Neural cell (in vitro differentiated cells): ENCODE measurements at regions not wholly inside any gene's neighbourhood (a gene's known extent, or its start where the extent isn't known, plus 50 kb on each side); places are given as distances from the start of the nearest gene placed in this dataset.

Source experiments
- H2AFZ ChIP-seq: fragments of 200-600, 300-800 bp; sonication (generic), shearing (Covaris generic); 2 replicates; pipeline ENCODE4 v1.6.0; 2014; ENCODE audit warnings: low read depth, mild to moderate bottlenecking, antibody characterized with exemption, low read length, moderate library complexity
- H3F3A ChIP-seq: fragments of 200-600 bp; shearing (Covaris generic); 2 replicates; pipeline ENCODE4 v1.6.1; 2016; ENCODE audit warnings: mild to moderate bottlenecking, moderate library complexity, mixed read lengths, antibody characterized with exemption, low read length; ENCODE audit not compliant: insufficient read depth, poor library complexity, severe bottlenecking
- H3K27ac ChIP-seq: fragments of 200-600, 300-800 bp; sonication (generic), shearing (Covaris generic); 2 replicates; pipeline ENCODE4 v1.5.1; 2014; ENCODE audit warnings: mild to moderate bottlenecking, low read length, moderate library complexity
- H3K27me3 ChIP-seq: fragments of 300-800, 200-600 bp; sonication (generic), shearing (Covaris generic); 2 replicates; pipeline ENCODE4 v1.6.0; 2014; ENCODE audit warnings: mild to moderate bottlenecking, low read depth, low read length, moderate library complexity; ENCODE audit not compliant: insufficient read depth
- H3K36me3 ChIP-seq: fragments of 300-800, 200-600 bp; sonication (generic), shearing (Covaris generic); 2 replicates; pipeline ENCODE4 v1.5.1; 2014; ENCODE audit warnings: mild to moderate bottlenecking, antibody characterized with exemption, low read length, moderate library complexity; ENCODE audit not compliant: insufficient read depth
- H3K4me2 ChIP-seq: fragments of 300-800, 200-600 bp; sonication (generic), shearing (Covaris generic); 2 replicates; pipeline ENCODE4 v1.6.0; 2014; ENCODE audit warnings: mild to moderate bottlenecking, low read length
- H3K4me3 ChIP-seq: fragments of 300-800, 200-600 bp; sonication (generic), shearing (Covaris generic); 2 replicates; pipeline ENCODE4 v1.5.1; 2014; ENCODE audit warnings: mild to moderate bottlenecking, low read length, moderate library complexity
- H3K79me2 ChIP-seq: fragments of 200-600 bp; shearing (Covaris generic); replicated peaks from 2 replicates; pipeline ENCODE4 v1.6.0; 2014; ENCODE audit warnings: mild to moderate bottlenecking, low read length, moderate library complexity; ENCODE audit not compliant: insufficient read depth
- H3K9ac ChIP-seq: fragments of 300-800, 200-600 bp; sonication (generic), shearing (Covaris generic); 2 replicates; pipeline ENCODE4 v1.6.1; 2016; ENCODE audit warnings: mild to moderate bottlenecking, low read length, mixed read lengths
- H3K9me2 ChIP-seq: fragments of 200-600 bp; shearing (Covaris generic); 2 replicates; pipeline ENCODE4 v1.6.1; 2016; ENCODE audit warnings: mild to moderate bottlenecking, low read length, mixed read lengths; ENCODE audit not compliant: insufficient read depth
- H3K9me3 ChIP-seq: fragments of 200-600, 300-800 bp; sonication (generic), shearing (Covaris generic); 2 replicates; pipeline ENCODE4 v1.6.1; 2016; ENCODE audit warnings: mild to moderate bottlenecking, mixed run types, low read length, moderate library complexity, mixed read lengths
- H4K20me1 ChIP-seq: fragments of 200-600 bp; shearing (Covaris generic); 2 replicates; pipeline ENCODE4 v1.6.1; 2016; ENCODE audit warnings: mild to moderate bottlenecking, mixed run types; ENCODE audit not compliant: insufficient read depth
- EP300 ChIP-seq: fragments of 450-650 bp; conservative IDR thresholded peaks from 2 replicates; pipeline ENCODE4 v1.6.1; 2014; ENCODE audit warnings: antibody characterized with exemption, mild to moderate bottlenecking, moderate library complexity; ENCODE audit not compliant: poor library complexity, severe bottlenecking
- EZH2 ChIP-seq: fragments of 200-600, 300-800 bp; shearing (Covaris generic), sonication (generic); IDR thresholded peaks from 2 replicates; pipeline ENCODE4 v1.6.1; 2014; ENCODE audit warnings: antibody characterized with exemption, low read length, borderline replicate concordance, mild to moderate bottlenecking; ENCODE audit not compliant: insufficient read depth, poor library complexity, severe bottlenecking
- MXI1 ChIP-seq: fragments of 450-650 bp; conservative IDR thresholded peaks from 2 replicates; pipeline ENCODE4 v1.6.1; 2014; ENCODE audit warnings: antibody characterized with exemption, mild to moderate bottlenecking; ENCODE audit not compliant: poor library complexity, severe bottlenecking
- POLR2AphosphoS5 ChIP-seq: IDR thresholded peaks from 2 replicates; pipeline ENCODE4 v1.6.1; 2012
- RAD21 ChIP-seq: fragments of 450-650 bp; conservative IDR thresholded peaks from 2 replicates; pipeline ENCODE4 v1.6.1; 2014; ENCODE audit warnings: antibody characterized with exemption, mild to moderate bottlenecking, moderate library complexity
- SMC3 ChIP-seq: fragments of 450-650 bp; conservative IDR thresholded peaks from 2 replicates; pipeline ENCODE4 v1.6.1; 2014; ENCODE audit warnings: antibody characterized with exemption, mild to moderate bottlenecking, moderate library complexity; ENCODE audit not compliant: poor library complexity
- TAF1 ChIP-seq: IDR thresholded peaks from 2 replicates; pipeline ENCODE4 v1.6.1; 2012; ENCODE audit warnings: low read depth
- TF ChIP-seq, protein P1 (sequence below): IDR thresholded peaks from 2 replicates; pipeline ENCODE4 v1.6.1; 2012; ENCODE audit warnings: borderline replicate concordance
- TF ChIP-seq, protein P2 (sequence below): fragments of 450-650 bp; IDR thresholded peaks from 2 replicates; pipeline ENCODE4 v1.5.1; 2014; ENCODE audit warnings: antibody characterized with exemption, mild to moderate bottlenecking, moderate library complexity; ENCODE audit not compliant: poor library complexity, severe bottlenecking

DNA sequence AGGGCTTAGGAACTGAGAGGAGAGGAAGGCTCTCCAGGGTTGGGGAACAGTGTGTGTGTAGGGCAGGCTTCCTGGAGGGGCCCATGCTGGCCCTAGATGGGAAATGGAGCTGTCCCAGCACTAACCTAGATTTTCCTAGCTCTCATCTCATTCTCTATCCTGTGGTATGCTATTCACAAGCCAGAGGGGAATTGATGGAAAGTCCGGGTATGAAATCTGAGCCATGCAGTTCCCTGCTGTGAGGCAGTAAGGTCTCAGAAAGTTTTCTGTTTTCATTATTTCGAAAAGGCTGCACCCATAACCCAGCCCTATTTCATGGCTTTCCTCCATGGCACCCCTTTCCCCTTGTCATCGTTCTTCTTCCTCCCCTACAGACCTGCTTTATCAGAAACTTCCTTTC, 220.3 kb downstream of the RPS24 start:
- H3K9ac ChIP-seq, result no peak overlapping the region
- no peak overlapping the region for H3K27ac ChIP-seq
- no peaks in the 10 kb centered on the region for H3K9me2 ChIP-seq
- no peaks in the 10 kb centered on the region for H4K20me1 ChIP-seq
- no peaks in the 10 kb centered on the region for H3K79me2 ChIP-seq
- no peaks in the 10 kb centered on the region for H3K36me3 ChIP-seq
- TF ChIP-seq, protein P1, sequence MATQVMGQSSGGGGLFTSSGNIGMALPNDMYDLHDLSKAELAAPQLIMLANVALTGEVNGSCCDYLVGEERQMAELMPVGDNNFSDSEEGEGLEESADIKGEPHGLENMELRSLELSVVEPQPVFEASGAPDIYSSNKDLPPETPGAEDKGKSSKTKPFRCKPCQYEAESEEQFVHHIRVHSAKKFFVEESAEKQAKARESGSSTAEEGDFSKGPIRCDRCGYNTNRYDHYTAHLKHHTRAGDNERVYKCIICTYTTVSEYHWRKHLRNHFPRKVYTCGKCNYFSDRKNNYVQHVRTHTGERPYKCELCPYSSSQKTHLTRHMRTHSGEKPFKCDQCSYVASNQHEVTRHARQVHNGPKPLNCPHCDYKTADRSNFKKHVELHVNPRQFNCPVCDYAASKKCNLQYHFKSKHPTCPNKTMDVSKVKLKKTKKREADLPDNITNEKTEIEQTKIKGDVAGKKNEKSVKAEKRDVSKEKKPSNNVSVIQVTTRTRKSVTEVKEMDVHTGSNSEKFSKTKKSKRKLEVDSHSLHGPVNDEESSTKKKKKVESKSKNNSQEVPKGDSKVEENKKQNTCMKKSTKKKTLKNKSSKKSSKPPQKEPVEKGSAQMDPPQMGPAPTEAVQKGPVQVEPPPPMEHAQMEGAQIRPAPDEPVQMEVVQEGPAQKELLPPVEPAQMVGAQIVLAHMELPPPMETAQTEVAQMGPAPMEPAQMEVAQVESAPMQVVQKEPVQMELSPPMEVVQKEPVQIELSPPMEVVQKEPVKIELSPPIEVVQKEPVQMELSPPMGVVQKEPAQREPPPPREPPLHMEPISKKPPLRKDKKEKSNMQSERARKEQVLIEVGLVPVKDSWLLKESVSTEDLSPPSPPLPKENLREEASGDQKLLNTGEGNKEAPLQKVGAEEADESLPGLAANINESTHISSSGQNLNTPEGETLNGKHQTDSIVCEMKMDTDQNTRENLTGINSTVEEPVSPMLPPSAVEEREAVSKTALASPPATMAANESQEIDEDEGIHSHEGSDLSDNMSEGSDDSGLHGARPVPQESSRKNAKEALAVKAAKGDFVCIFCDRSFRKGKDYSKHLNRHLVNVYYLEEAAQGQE, result no peak
- TF ChIP-seq RAD21 (no peak), EP300 (no peak), POLR2AphosphoS5 (no peak), MXI1 (no peak), TAF1 (no peak), SMC3 (no peak), EZH2 (no peak)
- TF ChIP-seq, protein P2, sequence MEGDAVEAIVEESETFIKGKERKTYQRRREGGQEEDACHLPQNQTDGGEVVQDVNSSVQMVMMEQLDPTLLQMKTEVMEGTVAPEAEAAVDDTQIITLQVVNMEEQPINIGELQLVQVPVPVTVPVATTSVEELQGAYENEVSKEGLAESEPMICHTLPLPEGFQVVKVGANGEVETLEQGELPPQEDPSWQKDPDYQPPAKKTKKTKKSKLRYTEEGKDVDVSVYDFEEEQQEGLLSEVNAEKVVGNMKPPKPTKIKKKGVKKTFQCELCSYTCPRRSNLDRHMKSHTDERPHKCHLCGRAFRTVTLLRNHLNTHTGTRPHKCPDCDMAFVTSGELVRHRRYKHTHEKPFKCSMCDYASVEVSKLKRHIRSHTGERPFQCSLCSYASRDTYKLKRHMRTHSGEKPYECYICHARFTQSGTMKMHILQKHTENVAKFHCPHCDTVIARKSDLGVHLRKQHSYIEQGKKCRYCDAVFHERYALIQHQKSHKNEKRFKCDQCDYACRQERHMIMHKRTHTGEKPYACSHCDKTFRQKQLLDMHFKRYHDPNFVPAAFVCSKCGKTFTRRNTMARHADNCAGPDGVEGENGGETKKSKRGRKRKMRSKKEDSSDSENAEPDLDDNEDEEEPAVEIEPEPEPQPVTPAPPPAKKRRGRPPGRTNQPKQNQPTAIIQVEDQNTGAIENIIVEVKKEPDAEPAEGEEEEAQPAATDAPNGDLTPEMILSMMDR, result no peak
- H3K4me2 ChIP-seq, result no peak overlapping the region
- no peaks in the 10 kb centered on the region for H3K9me3 ChIP-seq
- H3K27me3 ChIP-seq, result no peaks in the 10 kb centered on the region
- H3K4me3 ChIP-seq, result no peak overlapping the region
- H2AFZ ChIP-seq, result no peak overlapping the region
- no peaks in the 10 kb centered on the region for H3F3A ChIP-seq

DNA sequence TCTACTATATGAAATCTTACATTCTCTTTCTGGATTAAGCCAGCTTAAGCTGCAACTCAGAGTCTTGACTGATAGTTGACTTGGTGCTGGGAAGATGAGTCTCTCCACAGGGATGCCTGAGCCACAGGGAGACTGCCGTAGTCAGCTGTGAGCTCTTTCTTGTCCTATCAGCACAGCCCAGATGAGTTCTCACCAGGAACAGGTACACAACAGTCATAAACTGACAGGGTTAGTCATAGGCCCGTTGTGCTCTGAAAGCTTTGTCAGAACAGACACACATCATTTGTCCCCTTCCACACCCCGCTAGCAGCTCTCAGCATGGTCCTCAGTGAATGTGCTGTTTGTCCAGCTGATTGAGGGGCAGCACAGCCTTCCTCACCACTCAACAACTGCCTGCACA, 221.6 kb downstream of the RPS24 start:
- no peak overlapping the region for H2AFZ ChIP-seq
- H4K20me1 ChIP-seq, result no peaks in the 10 kb centered on the region
- H3K4me2 ChIP-seq, result no peak overlapping the region
- H3K9ac ChIP-seq, result no peak overlapping the region
- no peaks in the 10 kb centered on the region for H3K36me3 ChIP-seq
- H3K27ac ChIP-seq, result no peak overlapping the region
- no peaks in the 10 kb centered on the region for H3K79me2 ChIP-seq
- TF ChIP-seq, protein P1, result no peak
- TF ChIP-seq RAD21 (no peak), MXI1 (no peak), EP300 (no peak)
- H3F3A ChIP-seq, result no peaks in the 10 kb centered on the region
- H3K9me2 ChIP-seq, result no peaks in the 10 kb centered on the region
- no peaks in the 10 kb centered on the region for H3K9me3 ChIP-seq
- no peak overlapping the region for H3K4me3 ChIP-seq
- H3K27me3 ChIP-seq, result no peaks in the 10 kb centered on the region
